ENCODE measurements at regions not wholly inside any gene's neighbourhood (a gene's known extent, or its start where the extent isn't known, plus 50 kb on each side); places are given as distances from the start of the nearest gene placed in this dataset.
"Not testable (repeated sequence)": the region's sequence is repeated elsewhere in the genome, so short reads cannot be mapped to it uniquely, and the experiment has no call there.

DNA sequence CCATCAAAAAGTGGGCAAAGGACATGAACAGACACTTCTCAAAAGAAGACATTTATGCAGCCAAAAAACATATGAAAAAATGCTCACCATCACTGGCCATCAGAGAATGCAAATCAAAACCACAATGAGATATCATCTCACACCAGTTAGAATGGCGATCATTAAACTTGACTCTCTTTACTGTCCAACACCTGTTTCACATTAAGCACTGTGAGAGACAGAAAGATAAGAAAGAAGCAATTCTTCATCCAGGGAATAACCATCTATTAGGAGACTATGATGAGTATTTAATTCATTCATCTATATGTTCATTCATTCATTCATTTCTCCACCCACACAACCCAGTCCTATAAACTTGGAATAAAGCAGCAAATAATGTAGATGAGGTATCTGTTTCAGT, 334.3 kb downstream of the C12orf75 start:
- not testable (repeated sequence) for DNase-seq

- DNase-seq = no peak
These were observed 334.9 kb downstream of the C12orf75 start for GRCh38 chr12:105665366-105665765.

GRCh38 chr12:105667973-105668743, 337.7 kb downstream of the C12orf75 start:
- no peak for DNase-seq

DNA sequence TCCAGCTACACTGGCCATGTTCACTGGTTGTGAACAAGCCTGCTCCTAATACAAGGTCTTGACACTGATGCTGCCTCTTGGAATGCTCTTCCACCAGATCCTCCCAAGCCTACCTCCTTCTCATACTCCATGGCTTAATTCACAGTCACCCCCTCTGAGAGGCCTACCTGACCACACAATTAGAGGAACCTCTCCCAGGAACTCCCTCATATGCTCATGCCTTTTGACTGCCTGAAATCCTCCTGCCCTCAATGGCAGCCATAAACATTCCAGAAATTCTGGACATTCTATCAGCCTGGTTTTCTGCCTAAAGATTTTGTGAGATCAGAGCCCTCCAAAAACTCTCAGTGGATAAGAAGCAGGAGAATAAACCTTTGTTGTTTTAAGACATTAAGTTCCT, 340.2 kb downstream of the C12orf75 start:
- DNase-seq = no peak

- DNase-seq = no peak
These were observed 341.2 kb downstream of the C12orf75 start for GRCh38 chr12:105671720-105672119.

GRCh38 chr12:105672121-105672975, 341.9 kb downstream of the C12orf75 start:
- no peak for DNase-seq

DNA sequence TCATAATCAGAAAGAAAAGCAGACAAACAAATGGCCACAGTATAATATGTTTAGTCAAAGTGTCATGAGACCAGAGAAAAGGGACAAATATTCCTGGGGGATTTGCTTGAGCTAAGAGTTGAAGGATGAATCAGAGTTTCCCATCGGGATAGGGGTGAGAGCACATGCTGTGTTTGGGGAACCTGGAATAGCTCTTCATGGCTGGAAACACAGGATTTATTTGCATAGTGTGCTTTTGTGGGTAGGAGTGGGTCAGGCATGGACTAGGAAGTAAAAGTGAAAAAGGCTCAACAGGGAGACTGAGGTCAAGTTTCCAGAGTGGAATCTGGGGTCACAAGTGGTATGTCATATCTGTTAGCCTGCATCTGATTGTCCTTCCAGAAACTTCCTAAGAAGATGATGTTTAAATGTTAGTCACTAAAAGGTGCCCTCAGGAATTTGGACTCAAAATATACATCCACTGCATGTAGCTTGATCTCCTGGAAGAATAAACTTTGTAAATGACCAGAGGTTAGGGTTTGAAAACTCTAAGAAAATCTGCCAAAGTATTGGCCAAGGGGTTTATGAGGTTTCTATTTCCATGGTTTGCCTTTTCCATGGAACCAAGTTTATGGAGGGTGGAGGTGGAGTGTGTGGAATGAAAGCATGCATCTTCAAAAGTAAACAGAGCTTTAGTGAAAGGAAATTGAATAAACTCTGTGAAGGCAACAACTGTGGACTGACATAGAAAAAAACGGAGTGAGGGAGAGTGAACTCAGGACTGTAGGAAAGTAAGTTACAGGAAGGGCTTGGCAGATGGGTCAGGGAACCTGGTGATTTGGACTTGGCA, 344.6 kb downstream of the C12orf75 start:
- no peak for DNase-seq

GRCh38 chr12:105676694-105677093, 346.2 kb downstream of the C12orf75 start:
- no peak for DNase-seq

DNA sequence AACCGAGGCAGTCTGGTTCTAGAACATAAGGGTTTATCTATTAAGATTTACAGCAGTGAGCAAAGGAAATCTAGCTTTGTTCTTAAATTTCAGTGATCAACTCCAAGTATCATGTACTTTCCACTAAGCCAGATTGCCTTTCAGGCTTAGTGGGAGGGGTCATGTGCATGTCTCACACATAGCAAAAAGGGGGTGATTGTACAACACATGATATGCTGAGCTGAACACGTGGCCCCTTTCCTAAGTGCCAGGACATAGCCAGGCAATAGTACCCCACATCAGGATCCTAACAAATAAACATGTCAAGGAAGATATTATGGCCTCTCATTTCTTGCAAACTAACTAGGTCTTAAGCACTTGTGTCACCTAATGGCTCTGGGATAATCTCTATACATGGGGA, 347.2 kb downstream of the C12orf75 start:
- no peak for DNase-seq

DNA sequence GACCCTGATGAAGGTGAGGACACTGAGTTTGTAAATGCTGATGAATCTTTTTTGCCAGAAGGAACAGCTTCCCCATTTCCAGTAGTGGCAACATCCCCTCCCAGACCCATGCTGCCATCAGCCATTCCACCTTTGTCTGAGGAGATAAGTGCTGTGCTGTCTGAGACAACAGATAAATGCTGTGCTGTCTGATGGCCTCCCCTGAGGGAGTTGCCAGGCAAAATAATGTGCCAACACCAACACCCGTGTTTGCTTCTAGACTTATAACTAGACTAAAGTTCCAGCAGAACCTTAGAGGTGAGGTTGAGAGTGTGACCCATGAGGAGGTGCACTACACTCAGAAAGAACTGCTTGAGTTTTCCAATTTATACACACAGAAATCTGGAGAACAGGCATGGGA, 349.5 kb downstream of the C12orf75 start:
- DNase-seq = no peak

DNA sequence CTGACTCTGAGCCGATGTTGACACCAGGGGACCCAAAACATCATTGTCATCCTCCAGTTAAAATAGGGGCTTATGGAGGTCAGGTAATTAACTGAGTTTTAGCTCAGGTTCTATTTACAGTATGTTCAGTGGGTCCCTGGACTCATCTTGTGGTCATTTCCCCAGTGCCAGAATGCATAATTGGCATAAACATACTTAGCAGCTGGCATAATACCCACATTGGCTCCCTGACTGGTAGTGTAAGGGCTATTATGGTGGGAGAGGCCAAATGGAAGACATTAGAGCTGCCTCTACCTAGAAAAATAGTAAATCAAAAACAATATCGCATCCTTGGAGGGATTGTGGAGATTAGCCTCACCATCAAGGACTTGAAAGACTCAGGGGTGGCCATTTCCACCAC, 350.9 kb downstream of the C12orf75 start:
- DNase-seq = no peak

GRCh38 chr12:105682821-105683220, 352.3 kb downstream of the C12orf75 start:
- not testable (repeated sequence) for DNase-seq

- not testable (repeated sequence) for DNase-seq
These were observed 353.3 kb downstream of the C12orf75 start for GRCh38 chr12:105683836-105684235.

GRCh38 chr12:105698075-105698474, 367.6 kb downstream of the C12orf75 start:
- no peak for DNase-seq

DNA sequence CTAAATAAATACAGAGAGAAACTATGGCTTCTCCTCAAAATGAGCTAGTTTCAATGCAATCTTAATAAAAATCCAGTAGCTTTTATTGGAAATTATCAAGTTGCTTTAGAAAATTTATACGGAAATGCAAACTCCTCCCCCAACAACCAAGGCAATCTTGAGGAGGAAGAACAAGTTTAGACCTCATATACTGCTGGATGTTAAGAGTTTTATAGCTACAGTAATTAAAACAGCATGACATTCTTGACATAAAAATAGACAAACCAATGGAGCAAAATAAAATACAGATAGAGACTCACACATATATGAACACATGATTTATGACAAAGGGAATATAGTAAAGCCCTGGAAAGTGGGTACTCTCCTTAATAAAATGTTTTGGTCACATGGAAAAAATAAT, 368.7 kb downstream of the C12orf75 start:
- no peak for DNase-seq

DNA sequence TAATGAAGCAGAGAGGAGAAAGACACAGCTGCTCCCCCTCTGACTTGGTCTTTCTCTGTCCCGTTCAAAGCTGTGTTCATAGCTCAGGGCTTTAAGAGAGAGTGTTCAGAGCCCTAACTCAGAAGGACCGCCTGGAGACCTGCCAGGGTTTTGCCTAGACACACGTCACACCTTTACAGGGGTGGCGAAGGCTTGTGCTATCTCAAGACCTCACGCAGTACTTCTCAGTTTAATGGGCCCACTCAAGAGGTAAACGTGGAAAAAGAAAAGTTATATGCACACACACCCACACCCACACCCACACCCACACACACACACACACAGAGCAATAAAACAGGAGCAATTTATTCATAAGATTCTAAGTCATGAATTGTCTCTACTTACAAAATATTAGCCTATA, 374.3 kb downstream of the C12orf75 start:
- DNase-seq = no peak

GRCh38 chr12:105705235-105705634, 374.7 kb downstream of the C12orf75 start:
- DNase-seq = no peak

DNA sequence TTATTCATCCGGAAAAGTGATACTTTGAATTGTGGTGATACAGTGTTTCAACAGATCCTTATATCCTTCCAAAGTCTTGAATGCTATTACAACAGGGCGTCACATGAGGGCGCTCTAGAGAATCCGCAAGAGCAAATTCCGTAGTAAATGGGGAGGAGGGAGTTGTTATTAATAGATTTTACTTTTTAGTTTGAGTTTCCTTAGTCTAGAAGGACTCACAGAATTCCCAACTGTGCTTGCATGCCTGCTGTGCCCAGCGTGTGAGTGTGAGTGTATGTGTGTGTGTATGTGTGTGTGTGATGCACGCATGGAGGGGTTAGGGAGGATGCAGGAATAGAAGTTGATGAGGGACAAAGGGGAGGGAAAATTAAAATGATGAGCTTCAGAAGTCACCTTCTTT, 375.3 kb downstream of the C12orf75 start:
- peak; percentile 2 for DNase-seq

- no peak for DNase-seq
These were observed 376.0 kb downstream of the C12orf75 start for GRCh38 chr12:105706321-105706972.

GRCh38 chr12:105706973-105707334, 376.5 kb downstream of the C12orf75 start:
- no peak for DNase-seq

- no peak for DNase-seq
These were observed 383.3 kb downstream of the C12orf75 start for GRCh38 chr12:105713606-105714305.

GRCh38 chr12:105716621-105717020, 386.1 kb downstream of the C12orf75 start:
- no peak for DNase-seq

Data from KG1 (cell line).